ENCODE measurements at regions not wholly inside any gene's neighbourhood (a gene's known extent, or its start where the extent isn't known, plus 50 kb on each side); places are given as distances from the start of the nearest gene placed in this dataset.

DNA sequence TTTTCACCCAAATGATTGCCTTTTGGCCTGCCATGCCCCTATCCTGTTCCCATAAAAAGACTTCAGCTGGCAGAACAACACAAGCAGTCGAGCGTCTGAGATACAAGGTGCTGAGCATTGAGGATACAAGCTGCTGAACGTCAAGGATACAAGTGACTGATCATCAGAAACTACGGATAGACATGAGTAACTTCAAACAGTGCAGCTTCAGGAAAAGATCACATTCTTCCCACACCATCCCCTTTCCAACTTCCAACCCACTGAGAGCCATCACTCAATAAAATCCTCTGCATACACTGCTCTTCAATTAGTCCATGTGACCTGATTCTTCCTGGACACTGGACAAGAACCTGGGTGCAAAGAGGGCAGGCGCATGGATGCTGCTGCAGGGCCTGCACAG is 1198.9 kb downstream of the ROBO2 start:
- TF ChIP-seq, protein P1, sequence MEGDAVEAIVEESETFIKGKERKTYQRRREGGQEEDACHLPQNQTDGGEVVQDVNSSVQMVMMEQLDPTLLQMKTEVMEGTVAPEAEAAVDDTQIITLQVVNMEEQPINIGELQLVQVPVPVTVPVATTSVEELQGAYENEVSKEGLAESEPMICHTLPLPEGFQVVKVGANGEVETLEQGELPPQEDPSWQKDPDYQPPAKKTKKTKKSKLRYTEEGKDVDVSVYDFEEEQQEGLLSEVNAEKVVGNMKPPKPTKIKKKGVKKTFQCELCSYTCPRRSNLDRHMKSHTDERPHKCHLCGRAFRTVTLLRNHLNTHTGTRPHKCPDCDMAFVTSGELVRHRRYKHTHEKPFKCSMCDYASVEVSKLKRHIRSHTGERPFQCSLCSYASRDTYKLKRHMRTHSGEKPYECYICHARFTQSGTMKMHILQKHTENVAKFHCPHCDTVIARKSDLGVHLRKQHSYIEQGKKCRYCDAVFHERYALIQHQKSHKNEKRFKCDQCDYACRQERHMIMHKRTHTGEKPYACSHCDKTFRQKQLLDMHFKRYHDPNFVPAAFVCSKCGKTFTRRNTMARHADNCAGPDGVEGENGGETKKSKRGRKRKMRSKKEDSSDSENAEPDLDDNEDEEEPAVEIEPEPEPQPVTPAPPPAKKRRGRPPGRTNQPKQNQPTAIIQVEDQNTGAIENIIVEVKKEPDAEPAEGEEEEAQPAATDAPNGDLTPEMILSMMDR (conservative IDR thresholded peaks at IDR 0.05; ENCODE audit: low read length) = no peak
- TF ChIP-seq EZH2phosphoT487 (IDR thresholded peaks at IDR 0.05; ENCODE audit: borderline replicate concordance) = no peak
